ENCODE measurements at regions not wholly inside any gene's neighbourhood (a gene's known extent, or its start where the extent isn't known, plus 50 kb on each side); places are given as distances from the start of the nearest gene placed in this dataset.

- TF ChIP-seq POLR2A (IDR thresholded peaks at IDR 0.05), result no peak
- TF ChIP-seq CTCF (IDR thresholded peaks at IDR 0.05), result no peak
Observed at GRCh38 chr6:27685279-27685678, 212.4 kb upstream of the ZNF184 start.
